ENCODE measurements at regions not wholly inside any gene's neighbourhood (a gene's known extent, or its start where the extent isn't known, plus 50 kb on each side); places are given as distances from the start of the nearest gene placed in this dataset.
A peak's percentile ranks its signal among the peaks of the same experiment; 100 is the strongest.
"Not testable (repeated sequence)": the region's sequence is repeated elsewhere in the genome, so short reads cannot be mapped to it uniquely, and the experiment has no call there.

DNA sequence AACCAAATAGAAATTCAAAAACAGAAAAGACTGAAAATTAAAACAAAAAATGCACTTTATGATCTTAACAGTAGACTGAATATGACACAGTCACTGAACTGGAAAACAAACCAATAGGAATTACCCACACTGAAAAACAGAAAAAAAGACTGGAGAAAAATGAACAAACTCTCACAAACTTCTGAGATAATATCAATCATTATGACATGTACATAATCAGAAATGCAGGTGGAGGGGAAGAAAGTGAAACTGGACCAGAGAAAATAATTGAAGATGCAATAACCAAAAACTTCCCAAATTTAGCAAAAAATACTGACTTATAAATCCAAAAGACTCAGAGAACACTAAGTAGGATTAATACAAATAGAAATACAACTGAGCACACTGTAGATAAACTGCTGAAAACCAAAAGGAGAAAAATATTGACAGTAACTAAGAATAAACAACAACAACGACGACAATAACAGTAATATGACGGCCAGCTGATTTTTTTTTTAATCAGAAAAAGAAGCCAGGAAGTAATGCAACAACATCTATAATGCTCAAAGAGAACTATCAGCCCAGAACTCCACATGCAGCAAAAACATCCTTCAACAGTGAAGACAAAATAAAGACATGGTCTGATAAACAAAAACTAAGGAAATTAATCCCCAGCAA, 108.1 kb downstream of the ZFAND4 start:
- DNase-seq, result no peak

DNA sequence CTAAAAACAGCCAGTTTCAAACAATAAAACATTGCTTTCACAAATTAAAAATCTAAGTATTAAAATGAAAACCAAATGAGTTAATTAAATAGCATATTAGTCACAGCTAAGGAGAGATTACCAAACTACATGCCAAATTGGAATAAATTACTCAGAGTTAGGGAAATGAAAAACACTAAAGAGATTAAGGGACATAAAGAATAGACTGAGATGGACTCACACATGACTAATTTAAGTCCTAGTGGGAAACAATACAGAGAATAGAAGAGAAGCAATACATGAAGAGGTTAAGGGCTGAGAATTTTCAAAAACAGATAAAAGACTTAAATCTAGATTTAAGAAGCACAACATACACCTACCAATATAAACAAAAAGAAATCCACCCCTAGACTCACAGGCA, 110.6 kb downstream of the ZFAND4 start:
- no peak for DNase-seq

DNA sequence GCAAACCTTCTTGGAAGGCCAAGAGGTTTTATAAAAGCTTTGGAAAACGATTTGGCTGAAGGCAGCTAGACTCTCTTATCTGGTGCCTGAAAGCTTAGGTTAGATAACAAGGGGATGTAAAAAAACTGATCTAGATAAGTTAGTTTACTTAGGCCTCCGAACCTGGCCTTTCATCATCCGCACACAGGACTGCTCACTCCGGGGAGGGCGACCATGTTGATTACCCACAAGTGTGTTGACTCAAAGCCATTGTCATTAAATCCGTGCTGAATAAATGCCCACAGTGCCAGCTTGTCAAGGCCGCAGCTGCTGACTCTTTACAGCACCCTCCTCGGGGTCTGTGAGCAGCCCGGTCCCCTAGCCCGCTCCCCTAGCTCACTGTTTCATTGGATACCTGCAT, 112.3 kb downstream of the ZFAND4 start:
- no peak for DNase-seq

DNA sequence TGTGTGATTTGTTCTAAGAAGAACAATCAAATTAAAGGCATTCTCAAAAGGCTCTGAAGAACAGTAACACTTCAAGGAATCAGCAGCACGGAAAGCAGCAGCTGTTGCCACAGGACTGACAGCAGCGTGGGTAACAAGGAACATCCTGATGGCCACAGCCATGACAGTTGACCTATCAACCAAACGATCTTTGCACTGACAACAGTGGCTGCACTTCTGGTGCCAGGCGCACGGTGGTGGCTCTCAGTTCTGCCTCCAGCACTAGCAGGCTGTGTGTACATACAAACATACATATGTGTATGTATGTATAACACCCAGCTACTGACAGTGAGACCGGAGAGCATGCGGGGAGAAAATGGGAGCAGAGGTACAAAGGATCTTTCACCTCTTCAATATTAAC, 114.1 kb downstream of the ZFAND4 start:
- DNase-seq, result peak in 5 of 56 donors; percentile 6 to 17 (median 10)

DNA sequence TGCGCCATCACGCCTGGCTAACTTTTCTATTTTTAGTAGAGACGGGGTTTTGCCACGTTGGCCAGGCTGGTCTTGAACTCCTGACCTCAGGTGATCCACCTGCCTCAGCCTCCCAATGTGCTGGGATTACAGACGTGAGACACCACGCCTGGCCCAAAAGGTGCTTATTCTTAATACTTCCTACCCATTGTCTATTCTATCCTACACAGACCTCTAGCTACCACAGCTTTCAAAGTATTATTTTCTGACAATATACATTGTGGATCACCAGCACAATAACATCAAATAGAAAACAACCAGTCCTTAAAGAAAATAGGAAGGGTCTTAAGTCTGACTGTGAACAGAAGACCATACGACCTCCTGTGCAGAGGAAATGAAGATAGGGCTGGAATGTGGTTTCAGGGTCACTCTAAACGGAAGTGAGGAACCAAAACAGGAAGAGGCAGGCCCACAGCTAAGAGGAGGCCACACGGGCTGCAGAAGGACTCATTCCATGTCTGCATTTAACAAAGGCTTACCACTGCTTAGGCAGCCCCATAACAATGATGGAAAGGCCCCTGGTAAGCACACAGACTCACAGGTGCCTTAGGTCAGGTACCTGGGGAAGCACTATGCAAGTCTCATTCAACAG, 115.2 kb downstream of the ZFAND4 start:
- no peak for DNase-seq

DNA sequence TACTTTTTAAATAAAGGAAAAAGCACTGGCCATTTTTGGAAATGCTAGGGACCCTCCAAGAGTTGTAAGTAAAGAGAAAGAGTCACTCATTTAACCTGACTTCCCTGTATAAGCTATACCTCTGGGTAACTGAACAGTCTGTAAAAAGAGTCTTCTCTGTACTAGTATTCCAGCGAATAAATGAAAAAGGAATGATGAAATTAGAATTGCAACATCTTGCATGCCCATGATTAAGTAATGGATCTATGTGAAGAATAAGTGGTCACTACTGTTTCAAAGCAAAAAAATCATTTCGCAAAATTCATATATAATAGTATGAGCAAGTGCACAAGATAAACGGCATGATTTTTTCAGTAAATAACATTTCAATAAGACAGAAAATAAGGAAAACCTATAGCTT, 116.8 kb downstream of the ZFAND4 start:
- no peak for DNase-seq

DNA sequence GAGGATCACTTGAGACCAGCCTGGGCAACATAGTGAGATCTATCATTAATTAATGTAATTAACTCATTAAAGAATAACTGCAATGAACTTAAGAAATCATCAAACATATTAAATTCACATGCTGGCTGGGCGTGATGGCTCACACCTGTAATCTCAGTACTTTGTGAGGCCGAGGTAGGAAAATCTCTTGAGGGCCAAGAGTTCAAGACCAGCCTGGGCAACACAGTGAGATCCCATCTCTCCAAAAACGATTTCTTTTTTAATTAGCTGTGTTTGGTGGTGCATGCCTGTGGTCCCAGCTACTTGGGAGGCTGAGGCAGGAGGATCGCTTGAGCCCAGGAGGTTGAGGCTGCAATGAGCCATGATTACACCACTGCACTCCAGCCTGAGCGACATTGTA, 117.2 kb downstream of the ZFAND4 start:
- DNase-seq, result not testable (repeated sequence)

DNA sequence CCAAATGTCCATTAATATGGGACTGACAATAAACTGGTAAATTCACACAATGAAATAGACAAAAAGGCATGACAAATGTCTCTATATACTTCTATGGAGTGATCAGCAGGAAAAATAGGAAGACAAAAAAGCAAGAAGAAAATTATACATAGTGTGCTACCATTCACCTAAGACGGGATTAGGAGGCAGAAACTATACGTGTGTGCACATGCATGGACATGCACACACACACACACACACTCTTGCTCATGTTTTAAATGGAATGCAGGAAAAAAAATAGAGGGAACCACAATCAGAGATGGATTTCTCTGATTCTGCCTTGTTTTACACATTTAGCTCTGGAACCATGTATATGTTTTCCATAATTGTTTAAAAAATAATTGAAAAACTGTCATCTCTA, 119.0 kb downstream of the ZFAND4 start:
- DNase-seq, result no peak

DNA sequence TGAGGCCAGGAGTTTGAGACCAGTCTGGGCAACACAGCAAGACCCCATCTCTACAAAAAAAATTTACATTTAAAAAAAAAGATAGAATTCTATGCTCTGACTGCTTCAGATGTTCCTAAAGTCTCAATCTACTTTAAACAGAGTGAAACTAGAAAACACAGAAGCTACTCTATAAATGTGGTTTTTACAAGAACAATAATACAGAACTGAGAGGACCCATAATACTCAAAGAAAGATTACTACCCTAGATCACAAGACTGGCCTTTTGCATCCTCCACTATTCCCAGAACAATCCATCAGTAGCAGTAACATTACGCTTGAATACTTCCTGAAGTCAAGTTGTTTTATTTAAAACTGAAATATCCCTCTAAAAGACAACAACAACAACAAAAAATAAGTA, 119.4 kb downstream of the ZFAND4 start:
- DNase-seq, result no peak

DNA sequence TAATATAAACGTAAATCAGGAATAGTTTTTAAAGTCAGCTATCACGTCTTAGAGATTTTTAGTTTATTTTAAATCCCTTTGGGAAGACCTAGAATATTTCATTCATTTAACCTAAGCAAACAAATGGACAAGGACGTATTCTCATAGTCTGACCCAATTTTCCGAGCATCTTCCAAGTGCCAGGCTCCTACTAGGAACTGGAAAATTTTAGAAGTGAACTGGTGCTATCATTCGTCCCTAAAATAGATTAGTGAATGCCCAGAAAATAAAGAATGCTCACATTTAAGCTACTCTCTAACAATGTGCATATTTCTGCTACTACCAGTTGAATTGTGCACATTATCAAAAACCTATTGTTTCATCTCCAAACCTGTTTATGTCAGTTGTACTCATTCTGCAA, 120.1 kb downstream of the ZFAND4 start:
- DNase-seq, result no peak

DNA sequence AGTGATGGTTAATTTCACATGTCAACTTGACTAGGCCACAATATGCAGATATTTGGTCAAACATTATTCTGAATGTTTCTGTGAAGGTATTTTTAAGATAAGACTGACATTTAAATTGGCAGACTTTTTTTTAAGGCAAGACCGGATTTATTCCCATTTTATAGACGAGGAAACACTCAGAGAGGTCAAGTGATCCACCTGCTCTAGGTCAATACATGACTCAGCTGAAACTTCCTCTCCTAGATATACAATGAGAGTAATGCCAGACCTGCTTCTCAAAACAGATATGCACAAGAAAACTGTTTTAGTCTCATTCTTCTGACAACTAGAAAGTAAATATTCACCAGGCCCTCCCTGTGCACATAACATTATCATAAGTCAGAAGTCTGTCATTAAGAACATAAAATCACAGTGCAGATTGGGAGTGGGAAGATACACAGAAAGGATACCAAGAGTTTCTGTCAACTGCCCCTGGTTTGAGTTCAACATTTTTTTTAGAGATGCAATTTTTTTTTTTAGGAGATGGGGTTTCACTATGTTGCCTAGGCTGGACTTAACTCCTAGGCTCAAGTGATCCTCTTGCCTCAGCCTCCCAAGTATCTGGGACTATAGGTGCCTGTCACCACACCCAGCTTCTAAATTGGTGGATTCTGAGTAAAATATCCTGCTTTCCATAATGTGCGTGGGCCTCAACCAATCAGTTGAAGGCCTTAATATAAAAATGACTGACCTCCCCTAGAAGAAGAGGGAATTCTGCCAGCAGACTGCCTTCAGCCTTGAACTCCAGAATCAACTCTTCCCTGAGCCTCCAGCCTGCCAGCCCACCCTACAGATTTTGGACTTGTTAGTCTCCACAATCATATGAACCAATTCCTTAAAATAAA, 121.4 kb downstream of the ZFAND4 start:
- no peak for DNase-seq

DNA sequence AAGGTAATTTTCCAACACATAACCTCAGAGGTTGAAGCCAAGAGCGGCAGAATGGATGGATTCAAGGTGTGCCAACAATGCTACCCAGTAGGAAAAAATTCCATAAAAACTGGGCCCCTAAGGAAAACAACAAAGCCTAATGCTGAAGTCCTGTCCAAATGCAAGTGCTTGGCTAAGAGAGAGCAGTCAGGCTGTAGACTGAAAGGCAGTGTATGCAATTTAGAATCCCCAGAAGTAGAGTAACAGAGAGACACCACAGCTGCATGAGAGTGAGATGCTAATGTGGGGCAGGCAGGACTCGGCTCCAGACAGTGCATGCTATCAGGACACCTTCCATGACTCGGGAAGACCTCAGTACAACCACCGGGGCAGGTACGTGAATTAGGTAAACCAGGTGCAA, 124.5 kb downstream of the ZFAND4 start:
- no peak for DNase-seq

DNA sequence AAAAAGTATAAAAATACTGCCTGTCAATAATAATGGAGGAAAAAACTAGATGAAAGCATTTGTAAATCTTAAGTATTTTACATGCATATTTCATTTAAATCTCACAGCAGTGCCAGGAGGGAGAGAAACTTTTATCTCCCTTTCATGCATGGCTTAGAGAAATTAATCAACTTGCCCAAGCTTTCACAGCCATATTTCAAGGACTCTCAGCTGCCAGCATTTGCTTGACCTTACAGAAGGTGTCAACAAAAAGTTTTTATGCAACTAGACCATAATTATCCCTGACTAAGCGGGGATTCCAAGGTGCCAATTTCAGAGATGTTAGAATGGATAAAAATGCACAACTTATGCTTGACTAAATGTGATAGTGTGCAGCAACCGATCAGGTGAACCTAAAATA, 125.4 kb downstream of the ZFAND4 start:
- no peak for DNase-seq

DNA sequence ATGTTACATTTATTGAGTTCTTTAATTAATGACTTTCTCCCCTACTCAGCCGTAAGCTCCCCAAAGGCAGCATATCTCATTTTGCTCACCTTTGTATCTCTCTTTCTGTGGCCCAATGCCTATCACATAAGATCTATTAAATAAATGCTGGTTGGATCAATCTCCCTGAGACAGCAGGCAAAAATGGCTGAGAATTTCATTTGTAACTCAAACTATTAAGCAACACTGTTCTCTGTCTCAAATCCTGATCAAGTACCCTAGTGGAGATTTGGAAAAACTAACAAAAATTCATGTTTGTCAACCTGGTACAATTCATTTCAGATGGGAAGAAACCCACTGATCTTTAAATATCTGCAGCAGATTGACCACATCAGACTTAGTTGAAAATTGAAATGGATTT, 127.4 kb downstream of the ZFAND4 start:
- no peak for DNase-seq

DNA sequence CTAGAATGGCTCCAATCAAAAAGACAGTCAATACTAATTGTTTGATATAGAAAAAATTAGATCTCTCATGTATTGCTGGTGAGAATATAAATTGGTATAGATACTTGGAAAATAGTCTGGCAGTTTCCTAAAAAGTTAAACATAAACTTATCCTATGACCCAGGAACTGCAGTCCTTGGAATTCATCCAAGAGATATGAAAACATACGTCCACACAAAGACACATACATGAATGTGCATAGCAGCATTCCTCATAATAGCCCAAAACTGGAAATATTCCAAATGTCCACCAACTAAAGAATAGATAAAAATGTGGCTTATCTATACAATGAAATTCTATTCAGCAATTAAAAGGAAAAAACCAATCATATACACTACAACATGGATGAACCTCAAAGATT, 128.4 kb downstream of the ZFAND4 start:
- DNase-seq, result no peak

DNA sequence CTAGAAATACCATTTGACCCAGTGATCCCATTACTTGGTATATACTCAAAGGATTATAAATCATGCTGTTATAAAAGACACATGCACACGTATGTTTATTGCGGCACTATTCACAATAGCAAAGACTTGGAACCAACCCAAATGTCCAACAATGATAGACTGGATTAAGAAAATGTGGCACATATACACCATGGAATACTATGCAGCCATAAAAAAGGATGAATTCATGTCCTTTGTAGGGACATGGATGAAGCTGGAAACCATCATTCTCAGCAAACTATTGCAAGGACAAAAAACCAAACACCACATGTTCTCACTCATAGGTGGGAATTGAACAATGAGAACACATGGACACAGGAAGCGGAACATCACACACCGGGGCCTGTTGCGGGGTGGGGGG, 131.5 kb downstream of the ZFAND4 start:
- DNase-seq, result not testable (repeated sequence)

DNA sequence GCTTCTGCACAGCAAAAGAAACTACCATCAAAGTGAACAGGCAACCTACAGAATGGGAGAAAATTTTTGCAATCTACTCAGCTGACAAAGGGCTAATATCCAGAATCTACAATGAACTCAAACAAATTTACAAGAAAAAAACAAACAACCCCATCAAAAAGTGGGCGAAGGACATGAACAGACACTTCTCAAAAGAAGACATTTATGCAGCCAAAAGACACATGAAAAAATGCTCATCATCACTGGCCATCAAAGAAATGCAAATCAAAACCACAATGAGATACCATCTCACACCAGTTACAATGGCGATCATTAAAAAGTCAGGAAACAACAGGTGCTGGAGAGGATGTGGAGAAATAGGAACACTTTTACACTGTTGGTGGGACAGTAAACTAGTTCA, 132.0 kb downstream of the ZFAND4 start:
- not testable (repeated sequence) for DNase-seq

DNA sequence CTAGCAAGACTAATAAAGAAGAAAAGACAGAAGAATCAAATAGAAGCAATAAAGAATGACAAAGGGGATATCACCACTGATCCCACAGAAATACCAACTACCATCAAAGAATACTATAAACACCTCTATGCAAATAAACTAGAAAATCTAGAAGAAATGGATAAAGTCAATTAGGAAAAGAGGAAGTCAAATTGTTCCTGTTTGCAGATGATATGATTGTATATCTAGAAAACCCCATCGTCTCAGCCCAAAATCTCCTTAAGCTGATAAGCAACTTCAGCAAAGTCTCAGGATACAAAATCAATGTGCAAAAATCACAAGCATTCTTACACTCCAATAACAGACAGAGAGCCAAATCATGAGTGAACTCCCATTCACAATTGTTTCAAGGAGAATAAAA, 133.0 kb downstream of the ZFAND4 start:
- DNase-seq, result not testable (repeated sequence)

DNA sequence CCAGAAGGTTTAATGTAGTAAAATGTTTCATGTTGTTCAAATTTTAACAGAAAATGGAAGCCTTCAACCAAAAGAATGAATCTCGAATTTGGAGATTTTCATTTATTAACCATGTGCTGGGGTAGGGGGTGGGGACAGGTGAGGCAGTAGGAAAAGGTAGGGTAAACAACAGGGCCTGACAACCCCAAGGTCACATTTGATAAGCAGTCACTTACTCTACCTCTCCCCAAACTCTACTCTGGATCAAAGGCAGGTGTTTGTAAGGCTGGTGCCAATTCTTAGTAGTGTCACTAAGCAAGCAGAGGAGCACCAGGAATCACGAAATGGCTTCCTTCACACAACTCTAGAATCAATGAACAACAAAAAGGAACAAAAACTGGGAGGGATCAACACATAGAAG, 138.0 kb downstream of the ZFAND4 start:
- DNase-seq, result no peak

DNA sequence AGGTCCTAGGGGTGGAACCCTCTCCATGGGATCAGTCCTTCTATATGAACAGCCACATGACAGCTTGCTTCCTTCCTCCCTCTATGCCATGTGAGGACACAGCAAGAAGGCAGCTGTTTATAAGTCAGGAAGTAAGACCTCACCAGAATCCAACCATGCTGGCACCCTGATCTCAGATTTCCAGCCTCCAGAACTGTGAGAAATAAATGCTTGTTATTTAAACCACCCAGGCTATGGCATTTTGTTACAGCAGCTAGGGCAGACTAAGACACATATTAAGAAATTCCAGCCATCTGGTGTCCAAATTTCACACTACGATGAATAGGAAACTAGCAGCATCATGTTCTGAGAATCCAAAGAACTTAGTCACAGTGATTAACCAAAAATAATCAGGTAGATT, 140.1 kb downstream of the ZFAND4 start:
- no peak for DNase-seq

DNA sequence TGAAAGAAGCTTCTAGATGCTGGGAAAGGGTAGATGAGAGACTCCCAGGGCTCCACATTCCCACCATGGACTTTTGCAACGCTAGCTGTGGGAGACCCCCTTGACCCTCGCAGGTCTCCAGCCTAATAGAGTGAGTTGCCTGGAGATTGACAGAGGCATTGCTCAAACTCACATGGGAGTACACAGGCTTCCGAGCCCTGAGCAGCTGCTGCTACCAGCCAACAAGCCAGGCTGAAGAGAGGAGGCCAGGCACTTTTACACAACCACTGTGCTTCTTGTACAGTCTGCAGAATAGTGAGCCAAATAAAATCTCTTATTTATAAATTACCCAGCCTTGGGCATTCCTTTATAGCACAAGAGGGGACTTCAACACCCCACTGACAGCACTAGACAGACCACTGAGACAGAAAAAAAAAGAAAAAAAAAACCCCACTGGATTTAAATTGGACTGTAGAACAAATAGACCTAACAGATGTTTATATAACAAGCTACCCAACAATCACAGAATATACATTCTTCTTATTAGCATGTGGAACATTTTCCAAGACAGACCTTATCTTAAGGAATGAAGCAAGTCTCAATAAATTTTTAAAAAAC, 146.2 kb downstream of the ZFAND4 start:
- peak in 1 of 56 donors; percentile 6 for DNase-seq

DNA sequence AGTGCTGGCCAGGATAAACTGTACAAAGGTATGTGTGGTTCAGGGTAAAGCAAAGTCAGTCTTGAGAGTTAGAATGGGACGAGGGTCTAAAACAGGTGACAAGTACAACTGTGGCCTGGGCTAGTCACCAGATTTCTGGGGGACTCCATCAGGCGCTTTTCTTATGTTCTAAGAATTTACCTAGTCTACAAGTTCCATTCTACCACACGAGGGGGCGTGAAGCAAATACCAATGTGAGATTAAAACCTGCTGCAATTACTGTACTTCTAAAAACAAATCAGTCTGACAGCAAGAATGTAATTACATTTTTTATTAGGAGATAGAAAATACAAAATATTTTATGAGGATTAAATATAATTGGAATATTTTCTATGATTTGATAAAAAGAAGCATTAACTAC, 146.5 kb downstream of the ALOX5 start:
- DNase-seq, result no peak

Measured in nucleus accumbens (tissue), 56 donors.